GM12891 (cell line): ENCODE measurements at regions not wholly inside any gene's neighbourhood (a gene's known extent, or its start where the extent isn't known, plus 50 kb on each side); places are given as distances from the start of the nearest gene placed in this dataset.

Source experiments
- PAX5 ChIP-seq: IDR thresholded peaks from 2 replicates; pipeline ENCODE4 v1.6.1; 2011; ENCODE audit warnings: low read length, moderate library complexity, mild to moderate bottlenecking; ENCODE audit not compliant: insufficient read depth, severe bottlenecking
- POLR2A ChIP-seq: IDR thresholded peaks from 2 replicates; pipeline ENCODE4 v1.6.1; 2011; ENCODE audit warnings: low read depth, low read length, control low read depth
- POLR2AphosphoS5 ChIP-seq: IDR thresholded peaks from 2 replicates; pipeline ENCODE4 v1.6.1; 2011; ENCODE audit warnings: low read depth, low read length, control low read depth
- POU2F2 ChIP-seq: IDR thresholded peaks from 2 replicates; pipeline ENCODE4 v1.6.1; 2011; ENCODE audit warnings: low read depth, mild to moderate bottlenecking, control low read depth, low read length, moderate library complexity
- SPI1 ChIP-seq: IDR thresholded peaks from 2 replicates; pipeline ENCODE4 v1.6.1; 2011; ENCODE audit warnings: low read depth, low read length, control low read depth
- TAF1 ChIP-seq: IDR thresholded peaks from 2 replicates; pipeline ENCODE4 v1.6.1; 2011; ENCODE audit warnings: low read depth, low read length, control low read depth

DNA sequence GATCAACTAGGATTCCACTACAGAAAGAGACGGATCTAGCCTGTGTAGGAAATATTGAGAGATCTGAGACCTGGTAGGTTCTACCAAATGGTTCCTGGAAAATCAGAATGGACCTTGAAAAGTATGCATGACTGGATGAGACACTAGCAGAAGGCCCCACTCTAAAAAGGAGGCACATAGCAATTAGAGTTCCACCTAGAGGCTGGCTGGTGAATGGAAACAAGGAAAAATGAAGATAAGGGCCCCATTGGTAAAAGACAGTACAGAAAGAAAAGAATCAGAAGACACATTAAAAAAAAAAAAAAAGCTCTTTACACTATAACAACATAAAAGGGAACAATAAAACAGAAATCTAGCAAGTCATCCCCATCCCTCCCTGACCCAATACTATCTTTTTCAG is 518.5 kb downstream of the NR2F1-AS1 start:
- TF ChIP-seq POLR2AphosphoS5 (no peak), POLR2A (no peak), TAF1 (no peak), PAX5 (no peak), SPI1 (no peak), POU2F2 (no peak)
